B cell (primary cell): ENCODE measurements at regions not wholly inside any gene's neighbourhood (a gene's known extent, or its start where the extent isn't known, plus 50 kb on each side); places are given as distances from the start of the nearest gene placed in this dataset.

Experiments
- ATAC-seq: fragments of 200-7000 bp; cut with Tn5 transposase; one replicate; pipeline ENCODE4 v1.10.0; 2021; ENCODE audit warnings: low read depth, mild to moderate bottlenecking, moderate number of reproducible peaks, moderate library complexity
- CTCF ChIA-PET: fragments of 350-600 bp; sonication (Branson Sonifier 250); formaldehyde crosslinking; loops from one replicate; lab custom pipeline; 2021; ENCODE audit warnings: antibody characterized with exemption, inconsistent platforms; lab: Charles Lee
- POLR2A ChIA-PET: fragments of 350-600 bp; sonication (Branson Sonifier 250); formaldehyde crosslinking; loops from one replicate; lab custom pipeline; 2021; ENCODE audit warnings: antibody characterized with exemption; lab: Charles Lee
- DNase-seq: peaks from one replicate; pipeline ENCODE4 v3.0.0; 2013
- H2AFZ ChIP-seq: 2 replicates; pipeline ENCODE4 v1.6.1; 2012; ENCODE audit warnings: mild to moderate bottlenecking, low read depth, low read length; ENCODE audit not compliant: insufficient read depth, poor library complexity, severe bottlenecking
- H3K27ac ChIP-seq, 2 donors: 1 replicate in 1 of 2; 2 replicates in 1 of 2; pipeline ENCODE4 v1.5.1; 2012 to 2013; ENCODE audit warnings: low read length in 2 of 2, mild to moderate bottlenecking in 2 of 2, moderate library complexity in 1 of 2
- H3K27me3 ChIP-seq, 4 experiments: fragments of 200-600 bp in 1 of 4; sonication (generic) in 1 of 4; replicated peaks in 1 of 4; 1 replicate in 2 of 4; 2 replicates in 2 of 4; pipeline versions ENCODE4 v1.6.1 to v1.7.0; 2013 to 2016; ENCODE audit warnings: low read length in 3 of 4, mild to moderate bottlenecking in 2 of 4, mixed read lengths in 1 of 4, moderate library complexity in 1 of 4; ENCODE audit not compliant: insufficient read depth in 4 of 4, control insufficient read depth in 3 of 4; ENCODE audit errors: control extremely low read depth in 1 of 4
- H3K36me3 ChIP-seq, 2 experiments: replicated peaks in 1 of 2; 1 replicate in 1 of 2; 2 replicates in 1 of 2; pipeline versions ENCODE4 v1.6.1 to v1.7.1; 2013; ENCODE audit warnings: low read length in 1 of 2; ENCODE audit not compliant: insufficient read depth in 2 of 2, control insufficient read depth in 1 of 2; ENCODE audit errors: control extremely low read depth in 1 of 2, extremely low read depth in 1 of 2
- H3K4me1 ChIP-seq, 2 donors: fragments of 200-600 bp in 1 of 2; sonication (generic) in 1 of 2; 1 replicate in 1 of 2; 2 replicates in 1 of 2; pipeline versions ENCODE4 v1.5.1 to v1.6.1; 2013 to 2017; ENCODE audit warnings: low read length in 2 of 2; ENCODE audit not compliant: control insufficient read depth in 2 of 2, insufficient read depth in 2 of 2
- H3K4me2 ChIP-seq: replicated peaks from 2 replicates; pipeline ENCODE3; 2012; ENCODE audit warnings: mild to moderate bottlenecking, low read depth, low read length; ENCODE audit not compliant: poor library complexity, severe bottlenecking
- H3K4me3 ChIP-seq, 5 experiments: fragments of 200-600 bp in 1 of 5; sonication (generic) in 1 of 5; 1 replicate in 3 of 5; 2 replicates in 2 of 5; pipeline versions ENCODE4 v1.5.1 to v1.7.0; 2011 to 2016; ENCODE audit warnings: low read length in 4 of 5, mild to moderate bottlenecking in 4 of 5, low read depth in 2 of 5, control low read depth in 1 of 5, moderate library complexity in 1 of 5; ENCODE audit not compliant: insufficient read depth in 1 of 5; ENCODE audit errors: control extremely low read depth in 1 of 5, extremely low read depth in 1 of 5
- H3K79me2 ChIP-seq: fragments of 200-600 bp; sonication (generic); one replicate; pipeline ENCODE4 v1.6.0; 2016; ENCODE audit warnings: low read length; ENCODE audit not compliant: control insufficient read depth, insufficient read depth
- H3K9ac ChIP-seq: fragments of 200-600 bp; sonication (generic); 2 replicates; pipeline ENCODE4 v1.6.1; 2017; ENCODE audit warnings: mild to moderate bottlenecking, low read length, moderate library complexity
- H3K9me3 ChIP-seq, 3 donors: one replicate each; pipeline versions ENCODE4 v1.6.1 to v1.7.1; 2013; ENCODE audit warnings: low read length in 2 of 3; ENCODE audit not compliant: control insufficient read depth in 2 of 3, insufficient read depth in 1 of 3; ENCODE audit errors: control extremely low read depth in 1 of 3
- H4K20me1 ChIP-seq: 2 replicates; pipeline ENCODE4 v1.6.0; 2012; ENCODE audit warnings: mild to moderate bottlenecking, low read length; ENCODE audit not compliant: insufficient read depth, control insufficient read depth, poor library complexity, severe bottlenecking
- H3K27ac Mint-ChIP-seq: one replicate; pipeline ENCODE4 v1.8.0; 2021; ENCODE audit warnings: mixed read lengths
- H3K27me3 Mint-ChIP-seq: one replicate; pipeline ENCODE4 v1.8.0; 2021; ENCODE audit warnings: mixed read lengths
- H3K4me1 Mint-ChIP-seq: one replicate; pipeline ENCODE4 v1.8.0; 2021; ENCODE audit warnings: mixed read lengths
- H3K4me3 Mint-ChIP-seq: one replicate; pipeline ENCODE4 v1.8.0; 2021; ENCODE audit warnings: mixed read lengths
- H3K9me3 Mint-ChIP-seq: one replicate; pipeline ENCODE4 v1.8.0; 2022; ENCODE audit warnings: mixed read lengths; ENCODE audit not compliant: insufficient read depth
- EZH2 ChIP-seq: IDR thresholded peaks from 2 replicates; pipeline ENCODE4 v1.6.1; 2012; ENCODE audit warnings: borderline replicate concordance, low read depth, mild to moderate bottlenecking, moderate library complexity, low read length; ENCODE audit not compliant: insufficient read depth, poor library complexity, severe bottlenecking
- WGBS: methylation state at CpG from one replicate; pipeline ENCODE4 v1.1.5; 2013; ENCODE audit warnings: missing lambda C conversion rate; ENCODE audit not compliant: insufficient coverage; 5-methylcytosine and 5-hydroxymethylcytosine counted together
- intact Hi-C: fragments of 100-400 bp; cut with micrococcal nuclease; formaldehyde crosslinking; loops from one replicate; pipeline ENCODE4 v1.10.0; 2022
- TF ChIP-seq, protein P1 (sequence below): fragments of 200-600 bp; IDR thresholded peaks from one replicate; pipeline ENCODE4 v1.8.0; 2022; ENCODE audit warnings: antibody characterized with exemption, mild to moderate bottlenecking

DNA sequence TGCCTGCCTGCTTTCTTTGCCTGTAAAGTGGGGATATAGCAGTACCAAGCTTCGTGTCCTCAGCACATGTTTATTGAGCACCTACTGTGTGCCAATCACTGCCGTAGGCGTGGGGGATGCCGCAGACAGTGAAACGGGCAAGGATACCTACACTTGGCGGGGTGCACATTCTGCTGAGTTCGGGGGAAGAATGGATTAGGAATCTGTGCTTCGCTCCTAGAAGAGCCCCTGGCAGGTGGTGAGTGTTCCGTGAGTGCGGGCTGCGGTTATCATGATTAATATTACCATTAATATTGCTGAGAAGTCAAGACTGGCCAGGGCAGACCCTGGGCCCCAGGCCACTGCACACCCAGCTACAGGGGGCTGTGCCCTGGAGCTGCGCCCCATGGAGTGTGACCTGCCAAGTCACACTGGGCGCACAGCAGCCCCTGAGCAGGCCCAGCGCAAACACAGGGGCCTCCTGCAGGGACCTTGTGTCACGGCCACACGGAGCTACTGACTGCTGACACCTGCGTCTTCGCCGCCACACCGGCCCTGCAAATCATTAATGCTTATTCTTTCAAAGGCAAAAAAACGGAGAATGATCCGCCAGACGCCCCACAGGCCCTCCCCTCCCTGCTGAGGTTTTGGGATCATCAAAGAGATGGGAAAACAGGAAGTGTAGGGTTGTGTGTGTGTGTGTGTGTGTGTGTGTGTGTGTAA lies 213.4 kb upstream of the GSE1 start:
- H3K9me3 ChIP-seq = peaks cover 0 to 5% (median 0%) of the 10 kb centered on the region in 3 donors
- no peak overlapping the region for H3K4me2 ChIP-seq
- intact Hi-C loops = loop anchor here (10.0 kb wide), 1 partner anchor 95 kb away; no protein-coding TSS in a partner anchor
- H4K20me1 ChIP-seq = no peaks in the 10 kb centered on the region
- DNase-seq = no peak
- Mint-ChIP-seq H3K4me3 (no peak overlapping the region), H3K27me3 (peaks cover 18% of the 10 kb centered on the region), H3K4me1 (no peaks in the 10 kb centered on the region), H3K9me3 (no peaks in the 10 kb centered on the region), H3K27ac (no peak overlapping the region)
- peaks cover 0 to 3% (median 0%) of the 10 kb centered on the region in 4 experiments for H3K27me3 ChIP-seq
- no peak overlapping the region for H2AFZ ChIP-seq
- H3K4me1 ChIP-seq = no peaks in the 10 kb centered on the region
- H3K79me2 ChIP-seq = no peaks in the 10 kb centered on the region
- H3K27ac ChIP-seq = no peak overlapping the region
- H3K4me3 ChIP-seq = no peak overlapping the region
- no peak for ATAC-seq
- H3K9ac ChIP-seq = no peak overlapping the region
- POLR2A ChIA-PET = no interaction called here
- WGBS = 79% methylated on average over 17 of the region's 23 CpGs
- H3K36me3 ChIP-seq = no peaks in the 10 kb centered on the region
- no peak for TF ChIP-seq EZH2
- TF ChIP-seq, protein P1, sequence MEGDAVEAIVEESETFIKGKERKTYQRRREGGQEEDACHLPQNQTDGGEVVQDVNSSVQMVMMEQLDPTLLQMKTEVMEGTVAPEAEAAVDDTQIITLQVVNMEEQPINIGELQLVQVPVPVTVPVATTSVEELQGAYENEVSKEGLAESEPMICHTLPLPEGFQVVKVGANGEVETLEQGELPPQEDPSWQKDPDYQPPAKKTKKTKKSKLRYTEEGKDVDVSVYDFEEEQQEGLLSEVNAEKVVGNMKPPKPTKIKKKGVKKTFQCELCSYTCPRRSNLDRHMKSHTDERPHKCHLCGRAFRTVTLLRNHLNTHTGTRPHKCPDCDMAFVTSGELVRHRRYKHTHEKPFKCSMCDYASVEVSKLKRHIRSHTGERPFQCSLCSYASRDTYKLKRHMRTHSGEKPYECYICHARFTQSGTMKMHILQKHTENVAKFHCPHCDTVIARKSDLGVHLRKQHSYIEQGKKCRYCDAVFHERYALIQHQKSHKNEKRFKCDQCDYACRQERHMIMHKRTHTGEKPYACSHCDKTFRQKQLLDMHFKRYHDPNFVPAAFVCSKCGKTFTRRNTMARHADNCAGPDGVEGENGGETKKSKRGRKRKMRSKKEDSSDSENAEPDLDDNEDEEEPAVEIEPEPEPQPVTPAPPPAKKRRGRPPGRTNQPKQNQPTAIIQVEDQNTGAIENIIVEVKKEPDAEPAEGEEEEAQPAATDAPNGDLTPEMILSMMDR = no peak
- CTCF ChIA-PET = no interaction called here
